Cardiac fibroblast (primary cell): ENCODE measurements at regions not wholly inside any gene's neighbourhood (a gene's known extent, or its start where the extent isn't known, plus 50 kb on each side); places are given as distances from the start of the nearest gene placed in this dataset.

Source experiments
- DNase-seq, 2 donors: peaks; one replicate each; pipeline versions ENCODE4 v3.0.0 to v3.0.0-alpha.2; 2010; ENCODE audit warnings: low read depth in 2 of 2
- H3K4me3 ChIP-seq, 2 donors: replicated peaks in 1 of 2; 1 replicate in 1 of 2; 2 replicates in 1 of 2; pipeline ENCODE4 v1.5.1; 2011; ENCODE audit warnings: low read depth in 2 of 2, low read length in 2 of 2, mild to moderate bottlenecking in 2 of 2, moderate library complexity in 1 of 2
- TF ChIP-seq, protein P1 (sequence below): IDR thresholded peaks from one replicate; pipeline ENCODE4 v1.5.1; 2011; ENCODE audit warnings: low read depth, mild to moderate bottlenecking, low read length, inconsistent platforms

DNA sequence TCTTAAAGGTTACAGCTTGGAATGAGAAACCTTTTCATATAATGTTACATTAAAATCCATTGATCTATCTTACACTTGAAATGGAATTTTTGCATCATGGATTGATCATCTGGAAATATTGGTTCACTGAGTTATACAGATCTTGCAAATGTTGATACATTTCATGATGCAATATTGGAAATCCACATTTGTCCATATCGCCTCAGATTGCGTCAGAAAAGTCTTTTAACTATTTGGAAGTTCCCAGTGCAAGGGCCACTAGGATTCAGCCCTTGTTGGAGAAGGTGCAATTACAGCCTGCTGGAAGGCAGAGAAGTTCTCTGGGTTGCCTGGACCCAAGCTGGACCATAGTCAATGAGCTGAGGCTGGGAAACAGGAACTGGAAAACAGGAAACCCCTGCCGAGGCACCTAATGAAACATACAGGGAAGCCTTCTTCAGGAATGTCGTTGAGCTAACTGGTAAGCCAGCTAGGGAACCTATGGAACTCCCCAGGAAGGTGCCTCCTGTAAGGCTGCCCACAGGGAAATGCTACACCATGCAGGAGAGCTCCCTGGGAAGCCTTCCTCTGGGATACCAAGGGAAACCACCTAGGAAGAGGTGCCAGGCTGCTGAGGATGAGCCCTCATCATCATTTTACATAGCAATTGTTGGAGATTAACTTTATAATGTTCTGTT lies 600.4 kb upstream of the CADM1 start:
- no peak overlapping the region for H3K4me3 ChIP-seq
- TF ChIP-seq, protein P1, sequence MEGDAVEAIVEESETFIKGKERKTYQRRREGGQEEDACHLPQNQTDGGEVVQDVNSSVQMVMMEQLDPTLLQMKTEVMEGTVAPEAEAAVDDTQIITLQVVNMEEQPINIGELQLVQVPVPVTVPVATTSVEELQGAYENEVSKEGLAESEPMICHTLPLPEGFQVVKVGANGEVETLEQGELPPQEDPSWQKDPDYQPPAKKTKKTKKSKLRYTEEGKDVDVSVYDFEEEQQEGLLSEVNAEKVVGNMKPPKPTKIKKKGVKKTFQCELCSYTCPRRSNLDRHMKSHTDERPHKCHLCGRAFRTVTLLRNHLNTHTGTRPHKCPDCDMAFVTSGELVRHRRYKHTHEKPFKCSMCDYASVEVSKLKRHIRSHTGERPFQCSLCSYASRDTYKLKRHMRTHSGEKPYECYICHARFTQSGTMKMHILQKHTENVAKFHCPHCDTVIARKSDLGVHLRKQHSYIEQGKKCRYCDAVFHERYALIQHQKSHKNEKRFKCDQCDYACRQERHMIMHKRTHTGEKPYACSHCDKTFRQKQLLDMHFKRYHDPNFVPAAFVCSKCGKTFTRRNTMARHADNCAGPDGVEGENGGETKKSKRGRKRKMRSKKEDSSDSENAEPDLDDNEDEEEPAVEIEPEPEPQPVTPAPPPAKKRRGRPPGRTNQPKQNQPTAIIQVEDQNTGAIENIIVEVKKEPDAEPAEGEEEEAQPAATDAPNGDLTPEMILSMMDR = no peak
- DNase-seq = no peak

DNA sequence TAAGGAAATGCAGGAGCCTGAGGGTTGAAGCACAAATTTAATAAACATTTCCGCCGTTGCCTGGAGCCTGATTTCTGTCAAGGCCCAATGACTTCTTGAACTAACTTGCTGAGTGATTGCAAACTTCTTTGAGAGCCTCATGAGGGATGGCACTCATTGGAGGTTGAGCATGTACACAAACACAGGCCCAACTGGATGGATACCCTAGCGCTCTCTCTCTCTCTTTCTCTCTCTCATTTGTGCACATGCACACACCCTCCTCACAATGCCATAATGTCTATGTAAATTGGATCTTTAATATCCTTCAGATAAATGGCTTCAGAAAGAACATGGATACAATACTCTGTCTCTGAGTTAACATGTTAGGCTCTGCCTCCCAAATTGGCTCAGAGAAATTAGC lies 597.7 kb upstream of the CADM1 start:
- H3K4me3 ChIP-seq = no peak overlapping the region
- TF ChIP-seq, protein P1 = no peak
- no peak for DNase-seq

- TF ChIP-seq, protein P1 = no peak
- no peak overlapping the region for H3K4me3 ChIP-seq
- DNase-seq = no peak
Observed at GRCh38 chr11:116100016-116100415, 595.8 kb upstream of the CADM1 start.

- no peak overlapping the region for H3K4me3 ChIP-seq
- TF ChIP-seq, protein P1 = no peak
- no peak for DNase-seq
Observed at GRCh38 chr11:116099541-116099940, 595.3 kb upstream of the CADM1 start.

DNA sequence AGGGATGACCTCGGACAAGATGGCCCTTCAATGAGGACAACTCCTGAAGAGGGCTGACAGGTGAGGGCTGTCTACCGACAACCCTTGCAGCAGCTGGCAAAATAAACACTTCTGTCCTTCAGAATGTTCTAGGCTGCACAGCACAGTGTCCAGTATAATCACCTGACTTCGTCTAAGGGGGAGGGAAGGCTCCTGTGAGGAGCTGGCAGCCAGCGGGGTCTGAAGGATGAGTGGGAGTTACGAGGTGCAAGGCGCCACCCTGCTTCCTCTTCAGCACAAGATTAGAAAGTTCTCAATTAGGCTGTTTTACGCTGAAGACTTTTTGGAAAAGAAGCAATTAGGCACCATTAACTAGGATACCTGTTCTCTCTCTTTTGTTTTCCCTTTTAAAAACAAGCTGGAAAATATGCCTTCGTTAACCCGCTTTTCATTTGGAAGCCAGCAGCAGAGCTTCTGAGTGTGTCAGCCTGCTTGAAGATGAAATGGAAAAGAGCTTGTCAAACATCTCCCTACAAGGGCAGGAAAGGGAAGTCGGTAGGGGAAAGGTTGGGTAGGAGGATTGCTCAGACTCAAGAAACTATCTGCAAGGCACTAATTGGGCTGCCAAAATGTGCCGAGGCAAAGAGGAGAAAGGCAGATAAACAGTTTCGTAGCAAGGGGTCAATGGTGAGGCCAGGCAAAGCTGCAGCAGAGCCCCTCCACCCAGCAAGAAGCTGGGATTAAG lies 592.2 kb upstream of the CADM1 start:
- DNase-seq = no peak
- TF ChIP-seq, protein P1 = no peak

GRCh38 chr11:116093481-116094270 lies 589.5 kb upstream of the CADM1 start:
- no peak for DNase-seq
- TF ChIP-seq, protein P1 = no peak
- no peak overlapping the region for H3K4me3 ChIP-seq

More for the DNA sequence above, 592.2 kb upstream of the CADM1 start:
- no peak overlapping the region for H3K4me3 ChIP-seq
